ENCODE measurements at regions not wholly inside any gene's neighbourhood (a gene's known extent, or its start where the extent isn't known, plus 50 kb on each side); places are given as distances from the start of the nearest gene placed in this dataset.

DNA sequence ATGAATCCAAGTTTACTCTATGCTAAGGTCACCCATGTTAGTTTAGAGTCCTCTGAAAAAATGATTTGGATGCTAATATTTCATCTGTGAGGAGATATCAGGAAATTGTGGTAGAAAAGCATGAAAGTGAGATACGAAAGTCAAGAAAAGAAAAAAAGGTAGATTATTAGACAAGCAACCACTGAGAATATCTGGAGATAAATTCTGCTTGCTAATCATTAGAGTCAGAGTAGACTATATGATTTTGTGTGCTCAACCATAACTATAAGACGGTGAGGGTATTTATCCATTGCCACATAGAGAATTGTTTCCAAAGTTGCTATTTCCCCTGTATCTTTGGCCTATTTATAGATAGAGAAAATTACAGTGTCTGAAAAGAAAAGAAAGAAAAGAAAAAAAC is 706.7 kb downstream of the SLITRK5 start (continued):
- TF ChIP-seq, protein P1, sequence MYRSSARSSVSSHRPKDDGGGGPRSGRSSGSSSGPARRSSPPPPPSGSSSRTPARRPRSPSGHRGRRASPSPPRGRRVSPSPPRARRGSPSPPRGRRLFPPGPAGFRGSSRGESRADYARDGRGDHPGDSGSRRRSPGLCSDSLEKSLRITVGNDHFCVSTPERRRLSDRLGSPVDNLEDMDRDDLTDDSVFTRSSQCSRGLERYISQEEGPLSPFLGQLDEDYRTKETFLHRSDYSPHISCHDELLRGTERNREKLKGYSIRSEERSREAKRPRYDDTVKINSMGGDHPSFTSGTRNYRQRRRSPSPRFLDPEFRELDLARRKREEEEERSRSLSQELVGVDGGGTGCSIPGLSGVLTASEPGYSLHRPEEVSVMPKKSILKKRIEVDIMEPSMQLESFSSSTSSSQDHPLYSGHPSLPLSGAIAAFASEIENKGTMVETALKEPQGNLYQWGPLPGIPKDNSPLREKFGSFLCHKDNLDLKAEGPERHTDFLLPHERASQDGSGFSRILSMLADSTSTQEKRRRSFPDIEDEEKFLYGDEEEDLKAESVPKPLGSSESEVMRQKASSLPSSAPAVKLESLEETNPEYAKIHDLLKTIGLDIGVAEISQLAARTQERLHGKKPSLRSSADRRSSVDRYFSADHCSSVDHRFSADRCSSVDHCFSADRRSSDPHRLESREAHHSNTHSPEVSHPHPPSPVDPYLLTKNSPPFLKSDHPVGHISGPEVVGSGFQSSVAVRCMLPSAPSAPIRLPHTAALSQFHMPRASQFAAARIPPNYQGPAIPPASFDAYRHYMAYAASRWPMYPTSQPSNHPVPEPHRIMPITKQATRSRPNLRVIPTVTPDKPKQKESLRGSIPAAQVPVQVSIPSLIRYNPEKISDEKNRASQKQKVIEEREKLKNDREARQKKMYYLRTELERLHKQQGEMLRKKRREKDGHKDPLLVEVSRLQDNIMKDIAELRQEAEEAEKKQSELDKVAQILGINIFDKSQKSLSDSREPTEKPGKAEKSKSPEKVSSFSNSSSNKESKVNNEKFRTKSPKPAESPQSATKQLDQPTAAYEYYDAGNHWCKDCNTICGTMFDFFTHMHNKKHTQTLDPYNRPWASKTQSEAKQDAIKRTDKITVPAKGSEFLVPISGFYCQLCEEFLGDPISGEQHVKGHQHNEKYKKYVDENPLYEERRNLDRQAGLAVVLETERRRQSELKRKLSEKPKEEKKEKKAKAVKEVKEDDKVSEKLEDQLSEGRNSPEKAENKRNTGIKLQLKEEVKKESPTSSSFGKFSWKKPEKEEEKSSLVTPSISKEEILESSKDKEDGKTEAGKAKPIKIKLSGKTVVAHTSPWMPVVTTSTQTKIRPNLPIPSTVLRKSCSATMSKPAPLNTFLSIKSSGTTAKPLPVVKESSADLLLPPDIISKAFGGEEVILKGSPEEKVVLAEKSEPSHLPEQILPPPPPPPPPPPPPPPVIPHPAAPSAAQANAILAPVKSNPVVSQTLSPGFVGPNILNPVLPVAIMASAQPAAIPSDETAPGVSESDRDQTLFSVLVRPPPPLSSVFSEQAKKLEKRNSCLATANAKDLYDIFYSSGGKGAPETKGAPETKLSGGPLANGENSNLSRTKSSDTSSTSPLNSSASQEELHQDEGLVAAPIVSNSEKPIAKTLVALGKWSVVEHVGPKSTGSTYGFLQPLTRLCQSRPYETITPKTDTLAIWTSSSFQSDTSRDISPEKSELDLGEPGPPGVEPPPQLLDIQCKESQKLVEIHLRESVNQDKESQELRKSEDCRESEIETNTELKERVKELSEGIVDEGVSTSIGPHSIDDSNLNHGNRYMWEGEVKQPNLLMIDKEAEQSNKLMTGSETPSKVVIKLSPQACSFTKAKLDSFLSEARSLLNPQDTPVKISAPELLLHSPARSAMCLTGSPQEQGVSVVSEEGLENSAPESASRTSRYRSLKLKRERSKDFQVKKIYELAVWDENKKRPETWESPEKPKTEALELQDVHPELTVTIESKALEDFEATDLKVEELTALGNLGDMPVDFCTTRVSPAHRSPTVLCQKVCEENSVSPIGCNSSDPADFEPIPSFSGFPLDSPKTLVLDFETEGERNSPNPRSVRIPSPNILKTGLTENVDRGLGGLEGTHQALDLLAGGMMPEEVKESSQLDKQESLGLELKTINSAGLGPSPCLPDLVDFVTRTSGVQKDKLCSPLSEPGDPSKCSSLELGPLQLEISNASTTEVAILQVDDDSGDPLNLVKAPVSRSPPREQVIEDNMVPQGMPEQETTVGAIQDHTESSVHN (IDR thresholded peaks at IDR 0.05; ENCODE audit: borderline replicate concordance in 1 of 2, low read depth in 1 of 2): no peak

DNA sequence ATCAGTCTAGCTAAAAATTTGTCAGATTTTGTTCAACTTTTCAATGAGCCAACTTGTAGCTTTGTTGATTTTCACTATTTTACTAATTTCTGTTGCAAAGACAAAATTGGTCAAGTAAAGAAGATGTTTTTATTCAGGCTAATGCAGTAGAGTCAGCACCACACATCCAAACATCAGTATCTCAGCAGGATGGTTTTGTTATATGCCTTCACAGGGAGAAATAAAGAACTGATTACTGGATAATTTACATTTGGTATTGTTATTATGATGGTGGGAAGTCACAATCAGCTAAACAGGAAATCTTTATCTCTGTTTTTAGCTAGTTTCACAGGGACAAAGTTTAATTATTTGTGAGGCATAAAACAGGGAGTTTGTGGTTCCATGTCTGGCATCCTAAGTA is 713.4 kb downstream of the SLITRK5 start:
- ATAC-seq (no peak), DNase-seq (ENCODE audit: extremely low read depth in 1 of 4, low spot score in 3 of 4) (no peak), FAIRE-seq (no peak)
- no peak overlapping the region for H3K4me2 ChIP-seq (ENCODE audit: insufficient read depth, low read length)
- no peaks in the 10 kb centered on the region for H3K79me2 ChIP-seq (ENCODE audit: control insufficient read depth, insufficient read depth, low read length)
- H3K27me3 ChIP-seq (ENCODE audit: control insufficient read depth in 2 of 2, insufficient read depth in 2 of 2, low read length in 2 of 2): no peaks in the 10 kb centered on the region
- in situ Hi-C loops (cut with MboI) (no loop called here), intact Hi-C loops (cut with micrococcal nuclease) (no loop called here)
- H3K9ac ChIP-seq (ENCODE audit: insufficient read depth in 1 of 2, low read depth in 2 of 2, low read length in 2 of 2): no peak overlapping the region
- H2AFZ ChIP-seq (ENCODE audit: low read depth, low read length): no peak overlapping the region
- H3K4me1 ChIP-seq (replicated peaks in 1 of 2; ENCODE audit: control insufficient read depth in 2 of 2, insufficient read depth in 2 of 2, low read length in 2 of 2): no peaks in the 10 kb centered on the region
- BruUV-seq (replicated peaks): no TSS peak
- POLR2A ChIA-PET: no interaction called here
- no peaks in the 10 kb centered on the region for H3K9me1 ChIP-seq (ENCODE audit: control insufficient read depth, insufficient read depth, low read length)
- CTCF ChIA-PET (ENCODE audit: low intra/inter-chr PET ratio): no interaction called here
- no peaks in the 10 kb centered on the region for H3K36me3 ChIP-seq (ENCODE audit: control insufficient read depth, insufficient read depth, low read length)
- no peaks in the 10 kb centered on the region for H4K20me1 ChIP-seq (replicated peaks; ENCODE audit: control insufficient read depth, insufficient read depth, low read length)
- H3K4me3 ChIP-seq: no peak overlapping the region
- H3K9me3 ChIP-seq (replicated peaks; ENCODE audit: control insufficient read depth, insufficient read depth, low read depth, low read length): no peaks in the 10 kb centered on the region
- H3K27ac ChIP-seq (ENCODE audit: extremely low read depth, low read depth, low read length): no peak overlapping the region
- TF ChIP-seq TCF3 (CRISPR knock-in tag; IDR thresholded peaks at IDR 0.05) (no peak), MYNN (IDR thresholded peaks at IDR 0.05) (no peak), MYNN (CRISPR knock-in tag; IDR thresholded peaks at IDR 0.05) (no peak), HDAC2 (IDR thresholded peaks at IDR 0.05) (no peak), LCOR (CRISPR knock-in tag; IDR thresholded peaks at IDR 0.05) (no peak), ELF4 (CRISPR knock-in tag; IDR thresholded peaks at IDR 0.05) (no peak), RAD51 (IDR thresholded peaks at IDR 0.05; ENCODE audit: borderline replicate concordance, low read depth) (no peak), ZNF184 (CRISPR knock-in tag; IDR thresholded peaks at IDR 0.05) (no peak), ZNF507 (tag; conservative IDR thresholded peaks at IDR 0.05) (no peak)
- TF ChIP-seq, protein P2, sequence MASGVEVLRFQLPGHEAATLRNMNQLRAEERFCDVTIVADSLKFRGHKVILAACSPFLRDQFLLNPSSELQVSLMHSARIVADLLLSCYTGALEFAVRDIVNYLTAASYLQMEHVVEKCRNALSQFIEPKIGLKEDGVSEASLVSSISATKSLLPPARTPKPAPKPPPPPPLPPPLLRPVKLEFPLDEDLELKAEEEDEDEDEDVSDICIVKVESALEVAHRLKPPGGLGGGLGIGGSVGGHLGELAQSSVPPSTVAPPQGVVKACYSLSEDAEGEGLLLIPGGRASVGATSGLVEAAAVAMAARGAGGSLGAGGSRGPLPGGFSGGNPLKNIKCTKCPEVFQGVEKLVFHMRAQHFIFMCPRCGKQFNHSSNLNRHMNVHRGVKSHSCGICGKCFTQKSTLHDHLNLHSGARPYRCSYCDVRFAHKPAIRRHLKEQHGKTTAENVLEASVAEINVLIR (CRISPR knock-in tag; IDR thresholded peaks at IDR 0.05): no peak
- TF ChIP-seq, protein P3, sequence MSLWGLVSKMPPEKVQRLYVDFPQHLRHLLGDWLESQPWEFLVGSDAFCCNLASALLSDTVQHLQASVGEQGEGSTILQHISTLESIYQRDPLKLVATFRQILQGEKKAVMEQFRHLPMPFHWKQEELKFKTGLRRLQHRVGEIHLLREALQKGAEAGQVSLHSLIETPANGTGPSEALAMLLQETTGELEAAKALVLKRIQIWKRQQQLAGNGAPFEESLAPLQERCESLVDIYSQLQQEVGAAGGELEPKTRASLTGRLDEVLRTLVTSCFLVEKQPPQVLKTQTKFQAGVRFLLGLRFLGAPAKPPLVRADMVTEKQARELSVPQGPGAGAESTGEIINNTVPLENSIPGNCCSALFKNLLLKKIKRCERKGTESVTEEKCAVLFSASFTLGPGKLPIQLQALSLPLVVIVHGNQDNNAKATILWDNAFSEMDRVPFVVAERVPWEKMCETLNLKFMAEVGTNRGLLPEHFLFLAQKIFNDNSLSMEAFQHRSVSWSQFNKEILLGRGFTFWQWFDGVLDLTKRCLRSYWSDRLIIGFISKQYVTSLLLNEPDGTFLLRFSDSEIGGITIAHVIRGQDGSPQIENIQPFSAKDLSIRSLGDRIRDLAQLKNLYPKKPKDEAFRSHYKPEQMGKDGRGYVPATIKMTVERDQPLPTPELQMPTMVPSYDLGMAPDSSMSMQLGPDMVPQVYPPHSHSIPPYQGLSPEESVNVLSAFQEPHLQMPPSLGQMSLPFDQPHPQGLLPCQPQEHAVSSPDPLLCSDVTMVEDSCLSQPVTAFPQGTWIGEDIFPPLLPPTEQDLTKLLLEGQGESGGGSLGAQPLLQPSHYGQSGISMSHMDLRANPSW (CRISPR knock-in tag; IDR thresholded peaks at IDR 0.05): no peak

Measured in K562 (cell line).